ENCODE measurements at regions not wholly inside any gene's neighbourhood (a gene's known extent, or its start where the extent isn't known, plus 50 kb on each side); places are given as distances from the start of the nearest gene placed in this dataset.
"Not testable (repeated sequence)": the region's sequence is repeated elsewhere in the genome, so short reads cannot be mapped to it uniquely, and the experiment has no call there.

DNA sequence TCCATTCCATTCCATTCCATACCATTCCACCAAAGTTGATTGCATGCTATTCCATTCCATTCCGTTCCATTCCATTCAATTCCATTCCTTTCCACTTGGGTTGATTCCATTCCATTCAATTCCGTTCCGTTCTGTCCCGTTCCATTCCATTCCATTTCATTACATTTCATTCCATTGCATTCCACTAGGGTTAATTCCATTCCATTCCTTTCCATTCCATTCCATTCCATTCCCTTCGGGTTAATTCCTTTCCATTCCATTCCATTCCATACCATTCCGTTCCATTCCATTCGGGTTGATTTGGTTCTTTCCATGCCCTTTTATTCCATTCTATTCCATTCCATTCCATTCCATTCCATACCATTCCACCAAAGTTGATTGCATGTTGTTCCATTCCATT lies 131.9 kb downstream of the CWH43 start:
- not testable (repeated sequence) for FAIRE-seq; H3K4me1 ChIP-seq (ENCODE audit: control insufficient read depth in 3 of 3, insufficient read depth in 2 of 3, low read depth in 1 of 3, low read length in 2 of 3); H3K4me3 ChIP-seq (ENCODE audit: low read depth in 1 of 3, low read length in 3 of 3); H3K36me3 ChIP-seq (ENCODE audit: control insufficient read depth in 3 of 3, insufficient read depth in 2 of 3, low read depth in 1 of 3, low read length in 3 of 3); H3K27me3 ChIP-seq (ENCODE audit: control insufficient read depth in 3 of 3, insufficient read depth in 3 of 3, low read length in 3 of 3); H3K27ac ChIP-seq (ENCODE audit: low read depth in 1 of 3, low read length in 2 of 3)
- peaks cover 5 to 36% of the 10 kb centered on the region in 2 donors for H3K9me3 ChIP-seq (ENCODE audit: control insufficient read depth in 2 of 2, insufficient read depth in 1 of 2, low read depth in 1 of 2, low read length in 1 of 2)
- peak in 1 of 2 donors; percentile 36 for DNase-seq
- 76 to 79% (median 77%) methylated on average over 7 of the region's 7 CpGs for WGBS, 3 donors

- H3K27me3 ChIP-seq (ENCODE audit: control insufficient read depth in 3 of 3, insufficient read depth in 3 of 3, low read length in 3 of 3); H3K4me1 ChIP-seq (ENCODE audit: control insufficient read depth in 3 of 3, insufficient read depth in 2 of 3, low read depth in 1 of 3, low read length in 2 of 3); H3K27ac ChIP-seq (ENCODE audit: low read depth in 1 of 3, low read length in 2 of 3); H3K4me3 ChIP-seq (ENCODE audit: low read depth in 1 of 3, low read length in 3 of 3); FAIRE-seq; H3K36me3 ChIP-seq (ENCODE audit: control insufficient read depth in 3 of 3, insufficient read depth in 2 of 3, low read depth in 1 of 3, low read length in 3 of 3): not testable (repeated sequence)
- peak in 1 of 2 donors; percentile 44 for DNase-seq
- H3K9me3 ChIP-seq (ENCODE audit: control insufficient read depth in 2 of 2, insufficient read depth in 1 of 2, low read depth in 1 of 2, low read length in 1 of 2), result peaks cover 5 to 36% of the 10 kb centered on the region in 2 donors
- 64 to 67% (median 67%) methylated on average over 16 of the region's 16 CpGs for WGBS, 3 donors
Measured at GRCh38 chr4:49118379-49119212, 132.5 kb downstream of the CWH43 start.

DNA sequence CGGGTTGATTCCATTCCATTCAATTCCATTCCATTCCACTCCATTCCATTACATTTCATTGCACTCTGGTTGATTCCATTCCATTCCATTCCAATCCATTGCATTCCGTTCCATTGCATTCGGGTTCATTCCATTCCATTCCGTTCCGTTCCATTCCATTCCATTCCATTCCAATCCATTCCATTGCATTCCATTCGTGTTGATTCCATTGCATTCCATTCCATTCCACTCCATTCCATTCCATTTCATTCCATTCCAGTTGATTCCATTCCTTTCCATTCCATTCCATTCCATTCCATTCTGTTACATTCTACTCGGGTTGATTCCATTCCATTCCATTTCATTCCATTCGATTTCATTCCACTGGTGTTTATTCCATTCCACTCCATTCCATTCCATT lies 133.3 kb downstream of the CWH43 start:
- FAIRE-seq; H3K4me1 ChIP-seq (ENCODE audit: control insufficient read depth in 3 of 3, insufficient read depth in 2 of 3, low read depth in 1 of 3, low read length in 2 of 3); DNase-seq; H3K4me3 ChIP-seq (ENCODE audit: low read depth in 1 of 3, low read length in 3 of 3); H3K27me3 ChIP-seq (ENCODE audit: control insufficient read depth in 3 of 3, insufficient read depth in 3 of 3, low read length in 3 of 3); H3K36me3 ChIP-seq (ENCODE audit: control insufficient read depth in 3 of 3, insufficient read depth in 2 of 3, low read depth in 1 of 3, low read length in 3 of 3); H3K27ac ChIP-seq (ENCODE audit: low read depth in 1 of 3, low read length in 2 of 3): not testable (repeated sequence)
- H3K9me3 ChIP-seq (ENCODE audit: control insufficient read depth in 2 of 2, insufficient read depth in 1 of 2, low read depth in 1 of 2, low read length in 1 of 2), result peaks cover 5 to 30% of the 10 kb centered on the region in 2 donors
- 61 to 66% (median 63%) methylated on average over 8 of the region's 8 CpGs for WGBS, 3 donors

DNA sequence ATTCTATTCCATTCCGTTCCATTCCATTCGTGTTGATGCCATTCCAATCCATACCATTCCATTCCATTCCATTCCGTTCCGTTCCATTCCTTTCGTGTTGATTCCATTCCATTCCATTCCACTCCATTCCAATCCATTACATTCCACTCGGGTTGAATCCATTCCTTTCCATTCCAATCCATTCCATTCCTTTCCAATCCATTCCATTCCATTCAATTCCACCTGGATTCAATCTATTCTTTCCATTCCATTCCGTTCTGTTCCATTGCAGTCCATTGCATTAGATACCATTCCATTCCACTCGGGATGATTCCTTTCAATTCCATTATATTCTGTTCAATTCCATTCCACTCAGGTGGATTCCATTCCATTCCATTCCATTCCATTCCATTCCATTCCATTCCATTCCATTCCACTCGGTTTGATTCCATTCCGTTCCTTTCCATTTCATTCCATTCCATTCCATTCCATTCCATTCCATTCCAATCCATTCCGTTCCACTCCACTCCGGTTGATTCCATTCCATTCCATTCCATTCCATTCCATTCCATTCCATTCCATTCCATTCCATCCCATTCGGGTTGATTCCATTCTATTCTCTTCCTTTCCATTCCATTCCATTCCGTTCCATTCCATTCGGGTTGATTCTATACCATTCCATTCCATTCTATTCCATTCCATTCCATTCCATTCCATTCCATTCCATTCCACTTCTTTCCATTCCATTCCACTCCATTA lies 134.1 kb downstream of the CWH43 start:
- not testable (repeated sequence) for FAIRE-seq; H3K4me3 ChIP-seq (ENCODE audit: low read depth in 1 of 3, low read length in 3 of 3); H3K36me3 ChIP-seq (ENCODE audit: control insufficient read depth in 3 of 3, insufficient read depth in 2 of 3, low read depth in 1 of 3, low read length in 3 of 3); H3K27me3 ChIP-seq (ENCODE audit: control insufficient read depth in 3 of 3, insufficient read depth in 3 of 3, low read length in 3 of 3); H3K4me1 ChIP-seq (ENCODE audit: control insufficient read depth in 3 of 3, insufficient read depth in 2 of 3, low read depth in 1 of 3, low read length in 2 of 3); H3K27ac ChIP-seq (ENCODE audit: low read depth in 1 of 3, low read length in 2 of 3)
- WGBS, 3 donors, result 57 to 64% (median 63%) methylated on average over 15 of the region's 15 CpGs
- peaks cover 5 to 30% of the 10 kb centered on the region in 2 donors for H3K9me3 ChIP-seq (ENCODE audit: control insufficient read depth in 2 of 2, insufficient read depth in 1 of 2, low read depth in 1 of 2, low read length in 1 of 2)
- DNase-seq, result peak in 1 of 2 donors; percentile 49

DNA sequence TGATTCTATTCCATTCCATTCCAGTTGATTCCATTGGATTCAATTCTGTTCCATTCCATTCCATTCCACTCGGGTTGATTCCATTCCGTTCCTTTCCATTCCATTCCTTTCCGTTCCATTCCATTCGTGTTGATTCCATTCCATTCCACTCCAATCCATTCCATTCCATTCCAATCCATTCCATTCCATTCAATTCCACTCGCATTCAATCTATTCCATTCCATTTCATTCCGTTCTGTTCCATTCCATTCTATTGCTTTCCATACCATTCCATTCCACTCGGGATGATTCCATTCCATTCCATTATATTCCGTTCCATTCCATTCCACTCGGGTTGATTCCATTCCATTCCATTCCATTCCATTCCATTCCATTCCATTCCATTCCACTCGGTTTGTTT lies 134.7 kb downstream of the CWH43 start:
- 68 to 77% (median 75%) methylated on average over 10 of the region's 10 CpGs for WGBS, 3 donors
- not testable (repeated sequence) for H3K4me3 ChIP-seq (ENCODE audit: low read depth in 1 of 3, low read length in 3 of 3); FAIRE-seq; H3K4me1 ChIP-seq (ENCODE audit: control insufficient read depth in 3 of 3, insufficient read depth in 2 of 3, low read depth in 1 of 3, low read length in 2 of 3); H3K36me3 ChIP-seq (ENCODE audit: control insufficient read depth in 3 of 3, insufficient read depth in 2 of 3, low read depth in 1 of 3, low read length in 3 of 3); H3K27me3 ChIP-seq (ENCODE audit: control insufficient read depth in 3 of 3, insufficient read depth in 3 of 3, low read length in 3 of 3); H3K27ac ChIP-seq (ENCODE audit: low read depth in 1 of 3, low read length in 2 of 3)
- H3K9me3 ChIP-seq (ENCODE audit: control insufficient read depth in 2 of 2, insufficient read depth in 1 of 2, low read depth in 1 of 2, low read length in 1 of 2), result peaks cover 5 to 28% of the 10 kb centered on the region in 2 donors
- peak; percentile 66 to 88 for DNase-seq

DNA sequence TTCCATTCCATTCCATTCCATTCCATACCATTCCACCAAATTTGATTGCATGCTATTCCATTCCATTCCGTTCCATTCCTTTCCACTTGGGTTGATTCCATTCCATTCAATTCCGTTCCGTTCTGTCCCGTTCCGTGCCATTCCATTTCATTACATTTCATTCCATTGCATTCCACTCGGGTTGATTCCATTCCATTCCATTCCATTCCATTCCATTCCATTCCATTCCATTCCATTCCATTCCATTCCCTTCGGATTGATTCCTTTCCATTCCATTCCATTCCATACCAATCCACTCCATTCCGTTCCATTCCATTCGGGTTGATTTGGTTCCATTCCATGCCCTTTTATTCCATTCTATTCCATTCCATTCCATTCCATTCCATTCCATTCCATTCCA lies 140.4 kb downstream of the CWH43 start:
- not testable (repeated sequence) for H3K27me3 ChIP-seq (ENCODE audit: control insufficient read depth in 3 of 3, insufficient read depth in 3 of 3, low read length in 3 of 3); H3K4me1 ChIP-seq (ENCODE audit: control insufficient read depth in 3 of 3, insufficient read depth in 2 of 3, low read depth in 1 of 3, low read length in 2 of 3); FAIRE-seq; H3K36me3 ChIP-seq (ENCODE audit: control insufficient read depth in 3 of 3, insufficient read depth in 2 of 3, low read depth in 1 of 3, low read length in 3 of 3); H3K4me3 ChIP-seq (ENCODE audit: low read depth in 1 of 3, low read length in 3 of 3); DNase-seq; H3K9me3 ChIP-seq (ENCODE audit: control insufficient read depth in 2 of 2, insufficient read depth in 1 of 2, low read depth in 1 of 2, low read length in 1 of 2); H3K27ac ChIP-seq (ENCODE audit: low read depth in 1 of 3, low read length in 2 of 3)
- 69 to 75% (median 71%) methylated on average over 4 of the region's 9 CpGs for WGBS, 3 donors

- no CpG with 5 or more reads among the region's 5 CpGs for WGBS, 3 donors
- H3K27me3 ChIP-seq (ENCODE audit: control insufficient read depth in 3 of 3, insufficient read depth in 3 of 3, low read length in 3 of 3); DNase-seq; H3K36me3 ChIP-seq (ENCODE audit: control insufficient read depth in 3 of 3, insufficient read depth in 2 of 3, low read depth in 1 of 3, low read length in 3 of 3); H3K4me3 ChIP-seq (ENCODE audit: low read depth in 1 of 3, low read length in 3 of 3); H3K4me1 ChIP-seq (ENCODE audit: control insufficient read depth in 3 of 3, insufficient read depth in 2 of 3, low read depth in 1 of 3, low read length in 2 of 3); H3K9me3 ChIP-seq (ENCODE audit: control insufficient read depth in 2 of 2, insufficient read depth in 1 of 2, low read depth in 1 of 2, low read length in 1 of 2); FAIRE-seq; H3K27ac ChIP-seq (ENCODE audit: low read depth in 1 of 3, low read length in 2 of 3): not testable (repeated sequence)
Measured at GRCh38 chr4:49126858-49127257, 140.8 kb downstream of the CWH43 start.

DNA sequence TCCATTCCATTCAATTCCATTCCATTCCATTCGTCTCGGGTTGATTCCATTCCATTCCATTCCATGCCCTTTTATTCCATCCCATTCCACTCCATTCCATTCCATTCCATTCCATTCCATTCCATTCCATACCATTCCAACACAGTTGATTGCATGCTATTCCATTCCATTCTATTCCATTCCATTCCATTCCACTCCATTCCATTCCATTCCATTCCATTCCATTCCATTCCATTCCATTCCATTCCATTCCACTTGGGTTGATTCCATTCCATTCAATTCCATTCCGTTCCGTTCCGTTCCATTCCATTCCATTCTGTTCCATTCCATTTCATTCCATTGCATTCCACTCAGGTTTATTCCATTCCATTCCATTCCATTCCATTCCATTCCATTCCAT lies 143.3 kb downstream of the CWH43 start:
- FAIRE-seq, DNase-seq: not testable (repeated sequence)
- no CpG with 5 or more reads among the region's 5 CpGs for WGBS, 3 donors

More for the DNA sequence above, 143.3 kb downstream of the CWH43 start:
- H3K27me3 ChIP-seq (ENCODE audit: control insufficient read depth in 3 of 3, insufficient read depth in 3 of 3, low read length in 3 of 3); H3K4me1 ChIP-seq (ENCODE audit: control insufficient read depth in 3 of 3, insufficient read depth in 2 of 3, low read depth in 1 of 3, low read length in 2 of 3); H3K36me3 ChIP-seq (ENCODE audit: control insufficient read depth in 3 of 3, insufficient read depth in 2 of 3, low read depth in 1 of 3, low read length in 3 of 3); H3K4me3 ChIP-seq (ENCODE audit: low read depth in 1 of 3, low read length in 3 of 3); H3K27ac ChIP-seq (ENCODE audit: low read depth in 1 of 3, low read length in 2 of 3); H3K9me3 ChIP-seq (ENCODE audit: control insufficient read depth in 2 of 2, insufficient read depth in 1 of 2, low read depth in 1 of 2, low read length in 1 of 2): not testable (repeated sequence)
